ENCODE measurements at regions not wholly inside any gene's neighbourhood (a gene's known extent, or its start where the extent isn't known, plus 50 kb on each side); places are given as distances from the start of the nearest gene placed in this dataset.

- H3K9me3 ChIP-seq: peaks cover 0 to 4% of the 10 kb centered on the region in 2 donors
- no peaks in the 10 kb centered on the region for H3K4me1 ChIP-seq
- H3K36me3 ChIP-seq: no peaks in the 10 kb centered on the region
- no peak for DNase-seq (ENCODE audit: low spot score in 2 of 2)
- TF ChIP-seq POLR2AphosphoS5 (IDR thresholded peaks at IDR 0.05): no peak
- no peak for TF ChIP-seq POLR2A (IDR thresholded peaks at IDR 0.05)
- no peak for TF ChIP-seq CTCF (IDR thresholded peaks at IDR 0.05)
- H3K4me3 ChIP-seq: no peak overlapping the region
- H3K27ac ChIP-seq: no peak overlapping the region
- H3K27me3 ChIP-seq: no peaks in the 10 kb centered on the region
- intact Hi-C loops (cut with DNase I; ENCODE audit: low total_unique reads): no loop called here
Measured at GRCh38 chr6:21468461-21468860, 125.1 kb upstream of the SOX4 start.

GRCh38 chr6:21469213-21469612 lies 124.3 kb upstream of the SOX4 start:
- H3K4me1 ChIP-seq: no peaks in the 10 kb centered on the region
- no peak overlapping the region for H3K4me3 ChIP-seq
- H3K9me3 ChIP-seq: peaks cover 0 to 4% of the 10 kb centered on the region in 2 donors
- DNase-seq (ENCODE audit: low spot score in 2 of 2): no peak
- no peaks in the 10 kb centered on the region for H3K36me3 ChIP-seq
- TF ChIP-seq POLR2AphosphoS5 (IDR thresholded peaks at IDR 0.05) (no peak), CTCF (IDR thresholded peaks at IDR 0.05) (no peak), POLR2A (IDR thresholded peaks at IDR 0.05) (no peak)
- intact Hi-C loops (cut with DNase I; ENCODE audit: low total_unique reads): no loop called here
- no peaks in the 10 kb centered on the region for H3K27me3 ChIP-seq
- no peak overlapping the region for H3K27ac ChIP-seq

- H3K27ac ChIP-seq: no peak overlapping the region
- no peaks in the 10 kb centered on the region for H3K27me3 ChIP-seq
- TF ChIP-seq CTCF (IDR thresholded peaks at IDR 0.05): no peak
- no peak for TF ChIP-seq POLR2A (IDR thresholded peaks at IDR 0.05)
- TF ChIP-seq POLR2AphosphoS5 (IDR thresholded peaks at IDR 0.05): no peak
- no peaks in the 10 kb centered on the region for H3K36me3 ChIP-seq
- DNase-seq (ENCODE audit: low spot score in 2 of 2): no peak
- no peaks in the 10 kb centered on the region for H3K4me1 ChIP-seq
- intact Hi-C loops (cut with DNase I; ENCODE audit: low total_unique reads): no loop called here
- no peak overlapping the region for H3K4me3 ChIP-seq
- no peaks in the 10 kb centered on the region for H3K9me3 ChIP-seq
Measured at GRCh38 chr6:21476112-21476511, 117.4 kb upstream of the SOX4 start.

- Histone ChIP-seq H3K27ac (no peak overlapping the region), H3K27me3 (no peaks in the 10 kb centered on the region), H3K36me3 (no peaks in the 10 kb centered on the region), H3K4me1 (no peaks in the 10 kb centered on the region), H3K4me3 (no peak overlapping the region), H3K9me3 (no peaks in the 10 kb centered on the region)
- no peak for TF ChIP-seq POLR2A (IDR thresholded peaks at IDR 0.05)
- no peak for TF ChIP-seq POLR2AphosphoS5 (IDR thresholded peaks at IDR 0.05)
- no peak for TF ChIP-seq CTCF (IDR thresholded peaks at IDR 0.05)
- DNase-seq (ENCODE audit: low spot score in 2 of 2): no peak
- intact Hi-C loops (cut with DNase I; ENCODE audit: low total_unique reads): no loop called here
Measured at GRCh38 chr6:21478411-21478810, 115.1 kb upstream of the SOX4 start.

GRCh38 chr6:21478883-21479539 lies 114.5 kb upstream of the SOX4 start:
- intact Hi-C loops (cut with DNase I; ENCODE audit: low total_unique reads): no loop called here
- peak overlapping the region; percentile 16 to 18 for H3K27ac ChIP-seq
- H3K9me3 ChIP-seq: no peaks in the 10 kb centered on the region
- no peak for DNase-seq (ENCODE audit: low spot score in 2 of 2)
- no peaks in the 10 kb centered on the region for H3K27me3 ChIP-seq
- TF ChIP-seq POLR2A (IDR thresholded peaks at IDR 0.05): no peak
- H3K4me3 ChIP-seq: peak overlapping the region; percentile 7 to 54 (median 31)
- H3K36me3 ChIP-seq: no peaks in the 10 kb centered on the region
- H3K4me1 ChIP-seq: no peaks in the 10 kb centered on the region
